ENCODE measurements at regions not wholly inside any gene's neighbourhood (a gene's known extent, or its start where the extent isn't known, plus 50 kb on each side); places are given as distances from the start of the nearest gene placed in this dataset.

- no peak for TF ChIP-seq GABPB1 (CRISPR knock-in tag; IDR thresholded peaks at IDR 0.05)
- TF ChIP-seq ZSCAN21 (CRISPR knock-in tag; IDR thresholded peaks at IDR 0.05; ENCODE audit: borderline replicate concordance): no peak
- TF ChIP-seq ZNF260 (CRISPR knock-in tag; IDR thresholded peaks at IDR 0.05; ENCODE audit: borderline replicate concordance, low read depth): no peak
- TF ChIP-seq ZEB1 (IDR thresholded peaks at IDR 0.05; ENCODE audit: insufficient replicate concordance, low read depth): no peak
- TF ChIP-seq ONECUT2 (CRISPR knock-in tag; IDR thresholded peaks at IDR 0.05): no peak
- no peak for TF ChIP-seq SUZ12 (IDR thresholded peaks at IDR 0.05; ENCODE audit: low read depth, low read length)
- TF ChIP-seq ZFY (CRISPR knock-in tag; IDR thresholded peaks at IDR 0.05): no peak
- no peak for TF ChIP-seq CHD2 (IDR thresholded peaks at IDR 0.05; ENCODE audit: low read depth, low read length)
- TF ChIP-seq RERE (CRISPR knock-in tag; IDR thresholded peaks at IDR 0.05; ENCODE audit: low read depth): no peak
- TF ChIP-seq ATF7-NPFF (CRISPR knock-in tag; IDR thresholded peaks at IDR 0.05; ENCODE audit: low read depth): no peak
- no peak for TF ChIP-seq HIC2 (CRISPR knock-in tag; IDR thresholded peaks at IDR 0.05; ENCODE audit: low read depth)
- no peak for TF ChIP-seq SRSF4 (IDR thresholded peaks at IDR 0.05; ENCODE audit: low read depth, low read length, poor library complexity, severe bottlenecking)
- TF ChIP-seq RNF2 (conservative IDR thresholded peaks at IDR 0.05; ENCODE audit: low read depth): no peak
These were observed 803.0 kb upstream of the KLHL1 start (continued) for GRCh38 chr13:70911286-70911685.
